Neuronal stem cell (in vitro differentiated cells): ENCODE measurements at regions not wholly inside any gene's neighbourhood (a gene's known extent, or its start where the extent isn't known, plus 50 kb on each side); places are given as distances from the start of the nearest gene placed in this dataset.
"Not testable (repeated sequence)": the region's sequence is repeated elsewhere in the genome, so short reads cannot be mapped to it uniquely, and the experiment has no call there.

Experiments used
- DNase-seq: peaks from one replicate; pipeline ENCODE4 v3.0.0-alpha.2; 2013; ENCODE audit warnings: low spot score
- H2AFZ ChIP-seq: one replicate; pipeline ENCODE4 v1.6.1; 2013; ENCODE audit warnings: mild to moderate bottlenecking, low read length, inconsistent platforms
- H2AK5ac ChIP-seq: 2 replicates; pipeline ENCODE4 v1.6.1; 2013; ENCODE audit warnings: low read depth, mild to moderate bottlenecking, inconsistent platforms, low read length, moderate library complexity, mixed read lengths
- H2BK120ac ChIP-seq: 2 replicates; pipeline ENCODE4 v1.6.1; 2013; ENCODE audit warnings: low read depth, mild to moderate bottlenecking, inconsistent platforms, low read length, moderate library complexity, mixed read lengths
- H2BK12ac ChIP-seq: one replicate; pipeline ENCODE4 v1.6.1; 2013; ENCODE audit warnings: low read length, inconsistent platforms
- H2BK15ac ChIP-seq: 2 replicates; pipeline ENCODE4 v1.6.1; 2013; ENCODE audit warnings: mild to moderate bottlenecking, low read length, inconsistent platforms, mixed read lengths
- H2BK5ac ChIP-seq: one replicate; pipeline ENCODE4 v1.6.1; 2013; ENCODE audit warnings: inconsistent platforms, mild to moderate bottlenecking, low read length, moderate library complexity
- H3K14ac ChIP-seq: one replicate; pipeline ENCODE4 v1.6.1; 2013; ENCODE audit warnings: low read length, inconsistent platforms
- H3K18ac ChIP-seq: 2 replicates; pipeline ENCODE4 v1.6.1; 2013; ENCODE audit warnings: low read length, inconsistent platforms
- H3K23ac ChIP-seq: 2 replicates; pipeline ENCODE4 v1.6.1; 2013; ENCODE audit warnings: low read depth, mild to moderate bottlenecking, mixed read lengths, low read length, inconsistent platforms; ENCODE audit not compliant: poor library complexity
- H3K27ac ChIP-seq: replicated peaks from 3 replicates; pipeline ENCODE4 v1.5.1; 2013; ENCODE audit warnings: low read length, inconsistent platforms
- H3K27me3 ChIP-seq, 3 experiments: 2 replicates each; pipeline ENCODE4 v1.6.1; 2013; ENCODE audit warnings: low read length in 3 of 3, mild to moderate bottlenecking in 2 of 3, inconsistent platforms in 1 of 3, low read depth in 1 of 3, mixed read lengths in 1 of 3, moderate library complexity in 1 of 3; ENCODE audit not compliant: control insufficient read depth in 3 of 3, insufficient read depth in 3 of 3
- H3K36me3 ChIP-seq, 2 donors: replicated peaks in 1 of 2; 2 replicates each; pipeline ENCODE4 v1.6.1; 2013; ENCODE audit warnings: low read length in 2 of 2; ENCODE audit not compliant: control insufficient read depth in 2 of 2, insufficient read depth in 2 of 2
- H3K4ac ChIP-seq: 2 replicates; pipeline ENCODE4 v1.6.1; 2013; ENCODE audit warnings: inconsistent platforms, mild to moderate bottlenecking, low read length, moderate library complexity
- H3K4me1 ChIP-seq, 2 donors: 1 replicate in 1 of 2; 2 replicates in 1 of 2; pipeline ENCODE4 v1.6.1; 2013; ENCODE audit warnings: low read length in 2 of 2, low read depth in 1 of 2; ENCODE audit not compliant: control insufficient read depth in 2 of 2, insufficient read depth in 1 of 2
- H3K4me2 ChIP-seq: one replicate; pipeline ENCODE4 v1.6.1; 2013; ENCODE audit warnings: mild to moderate bottlenecking, low read length, inconsistent platforms; ENCODE audit not compliant: insufficient read depth, poor library complexity, severe bottlenecking
- H3K4me3 ChIP-seq, 2 donors: 2 replicates each; pipeline ENCODE4 v1.5.1; 2013; ENCODE audit warnings: low read length in 2 of 2, mild to moderate bottlenecking in 2 of 2, inconsistent platforms in 1 of 2, moderate library complexity in 1 of 2
- H3K79me1 ChIP-seq: one replicate; pipeline ENCODE4 v1.6.1; 2013; ENCODE audit warnings: low read depth, mild to moderate bottlenecking, inconsistent platforms, low read length, moderate library complexity
- H3K9ac ChIP-seq: one replicate; pipeline ENCODE4 v1.6.1; 2013; ENCODE audit warnings: mild to moderate bottlenecking, low read depth, low read length, inconsistent platforms; ENCODE audit not compliant: poor library complexity
- H3K9me3 ChIP-seq, 2 donors: replicated peaks in 1 of 2; 2 replicates each; pipeline versions ENCODE3 to v1.6.1; 2013; ENCODE audit warnings: low read length in 2 of 2, mild to moderate bottlenecking in 2 of 2, inconsistent platforms in 1 of 2, low read depth in 1 of 2, mixed read lengths in 1 of 2, moderate library complexity in 1 of 2; ENCODE audit not compliant: control insufficient read depth in 2 of 2, insufficient read depth in 1 of 2
- H4K8ac ChIP-seq: one replicate; pipeline ENCODE4 v1.6.1; 2013; ENCODE audit warnings: low read depth, mild to moderate bottlenecking, inconsistent platforms, low read length, moderate library complexity
- H4K91ac ChIP-seq: one replicate; pipeline ENCODE4 v1.6.1; 2013; ENCODE audit warnings: low read length, low read depth, mild to moderate bottlenecking, inconsistent platforms; ENCODE audit not compliant: poor library complexity
- WGBS, 2 donors: extraction: QIAGEN DNeasy Blood & Tissue Kit; methylation state at CpG; one replicate each; pipeline ENCODE4 v1.1.7; 2013; ENCODE audit warnings: missing lambda C conversion rate in 2 of 2, mixed read lengths in 1 of 2; ENCODE audit not compliant: insufficient read length in 2 of 2, insufficient replicate concordance in 1 of 2; ENCODE audit errors: extremely low coverage in 2 of 2; 5-methylcytosine and 5-hydroxymethylcytosine counted together

DNA sequence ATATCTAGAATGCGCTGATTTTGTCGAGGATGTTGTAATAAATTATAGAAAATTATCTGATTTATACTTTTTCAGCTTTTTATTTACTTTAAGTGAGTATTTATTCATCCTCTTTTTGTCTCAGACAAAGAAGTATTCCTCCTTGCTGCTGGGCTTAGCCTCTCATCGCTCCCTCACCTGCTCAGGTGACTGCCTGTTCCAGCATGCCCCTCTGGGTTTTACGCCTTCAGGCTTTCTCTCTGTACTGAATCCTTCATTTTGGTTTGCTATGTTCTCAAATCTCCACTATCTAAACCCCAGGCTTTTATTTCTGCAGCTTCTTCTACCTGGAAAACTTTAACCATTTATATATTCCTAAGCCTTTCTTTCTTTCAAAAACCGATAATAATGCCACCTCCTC lies 1650.9 kb upstream of the SEL1L start:
- H3K18ac ChIP-seq, result no peak overlapping the region
- H2BK15ac ChIP-seq, result no peak overlapping the region
- DNase-seq, result no peak
- no peaks in the 10 kb centered on the region for H3K27me3 ChIP-seq
- 100% methylated on average over 1 of the region's 5 CpGs; no CpG with 5 or more reads in 1 of the 2 donors for WGBS, 2 donors
- H3K79me1 ChIP-seq, result no peaks in the 10 kb centered on the region
- no peak overlapping the region for H3K4ac ChIP-seq
- no peak overlapping the region for H2BK120ac ChIP-seq
- H3K4me2 ChIP-seq, result no peak overlapping the region
- H3K27ac ChIP-seq, result no peak overlapping the region
- no peak overlapping the region for H3K23ac ChIP-seq
- H2AFZ ChIP-seq, result no peak overlapping the region
- no peaks in the 10 kb centered on the region for H3K9me3 ChIP-seq
- no peaks in the 10 kb centered on the region for H3K4me1 ChIP-seq
- no peak overlapping the region for H2BK12ac ChIP-seq
- H4K91ac ChIP-seq, result no peak overlapping the region
- no peak overlapping the region for H3K9ac ChIP-seq
- H3K14ac ChIP-seq, result no peak overlapping the region
- H3K4me3 ChIP-seq, result no peak overlapping the region
- no peak overlapping the region for H4K8ac ChIP-seq
- H3K36me3 ChIP-seq, result no peaks in the 10 kb centered on the region
- H2AK5ac ChIP-seq, result no peak overlapping the region
- H2BK5ac ChIP-seq, result no peak overlapping the region

DNA sequence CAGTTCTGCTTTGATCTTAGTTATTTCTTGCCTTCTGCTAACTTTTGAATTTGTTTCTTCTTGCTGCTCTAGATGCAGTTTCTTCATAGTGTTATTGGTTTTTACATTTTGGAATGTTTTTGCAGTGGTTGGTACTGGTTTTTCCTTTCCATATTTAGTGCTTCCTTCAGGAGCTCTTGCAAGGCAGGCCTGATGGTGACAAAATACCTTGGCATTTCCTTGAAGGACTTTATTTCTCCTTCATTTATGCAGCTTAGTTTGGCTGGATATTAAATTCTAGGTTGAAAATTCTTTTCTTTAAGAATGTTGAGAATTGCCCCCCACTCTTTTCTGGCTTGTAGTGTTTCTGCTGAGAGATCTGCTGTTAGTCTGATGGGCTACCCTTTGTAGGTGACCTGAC lies 1654.7 kb upstream of the SEL1L start:
- H3K36me3 ChIP-seq, H3K23ac ChIP-seq, H3K4me1 ChIP-seq, H3K27me3 ChIP-seq, H3K27ac ChIP-seq, H3K14ac ChIP-seq, H4K8ac ChIP-seq, H3K18ac ChIP-seq, H3K79me1 ChIP-seq, H2BK12ac ChIP-seq, H2AK5ac ChIP-seq, H3K9me3 ChIP-seq, H3K4ac ChIP-seq, H2BK5ac ChIP-seq, H3K9ac ChIP-seq, H3K4me3 ChIP-seq, H2BK120ac ChIP-seq, H3K4me2 ChIP-seq, DNase-seq, H4K91ac ChIP-seq, H2BK15ac ChIP-seq, H2AFZ ChIP-seq: not testable (repeated sequence)

DNA sequence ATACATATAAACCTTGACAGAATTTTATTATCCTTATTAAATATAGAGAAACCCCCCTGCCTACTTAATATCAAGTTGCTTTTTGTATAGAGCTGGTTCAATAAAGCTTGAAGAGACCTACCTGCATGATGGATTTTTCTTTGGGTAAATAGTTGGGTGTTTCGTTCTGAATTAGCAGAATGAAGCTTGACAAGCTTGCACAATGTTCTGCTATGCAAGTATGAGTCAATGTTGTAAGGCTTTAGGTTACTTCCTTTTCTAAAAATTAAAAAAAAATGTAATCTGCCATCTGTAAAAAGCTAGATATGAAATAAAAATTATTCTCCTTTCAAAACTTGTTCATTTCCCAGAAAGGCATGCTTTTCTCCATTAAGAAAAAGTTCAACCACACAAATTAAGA lies 1662.6 kb upstream of the SEL1L start:
- Histone ChIP-seq H3K14ac (no peak overlapping the region), H3K36me3 (no peaks in the 10 kb centered on the region), H2BK15ac (no peak overlapping the region), H4K8ac (no peak overlapping the region), H3K27ac (no peak overlapping the region), H3K18ac (no peak overlapping the region), H3K9ac (no peak overlapping the region), H3K27me3 (no peaks in the 10 kb centered on the region), H4K91ac (no peak overlapping the region), H3K4me1 (no peaks in the 10 kb centered on the region), H2AFZ (no peak overlapping the region), H3K4ac (no peak overlapping the region), H3K79me1 (no peaks in the 10 kb centered on the region), H3K23ac (no peak overlapping the region), H2AK5ac (no peak overlapping the region), H2BK5ac (no peak overlapping the region), H2BK120ac (no peak overlapping the region), H3K4me2 (no peak overlapping the region), H3K9me3 (no peaks in the 10 kb centered on the region), H2BK12ac (no peak overlapping the region), H3K4me3 (no peak overlapping the region)
- DNase-seq, result no peak
- WGBS, 2 donors, result no CpG with 5 or more reads among the region's 1 CpG

GRCh38 chr14:83197271-83197670 lies 1663.6 kb upstream of the SEL1L start:
- Histone ChIP-seq H3K36me3 (no peaks in the 10 kb centered on the region), H3K79me1 (no peaks in the 10 kb centered on the region), H3K27ac (no peak overlapping the region), H3K4me3 (no peak overlapping the region), H3K23ac (no peak overlapping the region), H2AK5ac (no peak overlapping the region), H3K4ac (no peak overlapping the region), H4K8ac (no peak overlapping the region), H2BK15ac (no peak overlapping the region), H2AFZ (no peak overlapping the region), H3K27me3 (no peaks in the 10 kb centered on the region), H3K9ac (no peak overlapping the region), H3K14ac (no peak overlapping the region), H2BK120ac (no peak overlapping the region), H3K4me2 (no peak overlapping the region), H3K4me1 (no peaks in the 10 kb centered on the region), H2BK12ac (no peak overlapping the region), H4K91ac (no peak overlapping the region), H2BK5ac (no peak overlapping the region), H3K9me3 (no peaks in the 10 kb centered on the region), H3K18ac (no peak overlapping the region)
- no CpG with 5 or more reads among the region's 3 CpGs for WGBS, 2 donors
- no peak for DNase-seq
